Progenitor cell of endocrine pancreas (in vitro differentiated cells): ENCODE measurements at regions not wholly inside any gene's neighbourhood (a gene's known extent, or its start where the extent isn't known, plus 50 kb on each side); places are given as distances from the start of the nearest gene placed in this dataset.

ENCODE experiments used
- DNase-seq: peaks from one replicate; pipeline ENCODE4 v3.0.0; 2021; ENCODE audit warnings: low spot score; ENCODE audit not compliant: unreplicated experiment
- H3K27ac Mint-ChIP-seq: 2 replicates; pipeline ENCODE4 v1.8.0; 2021; ENCODE audit warnings: mild to moderate bottlenecking, moderate library complexity, mixed read lengths
- H3K27me3 Mint-ChIP-seq: 2 replicates; pipeline ENCODE4 v1.8.0; 2021; ENCODE audit warnings: mixed read lengths
- H3K36me3 Mint-ChIP-seq: 2 replicates; pipeline ENCODE4 v1.8.0; 2022; ENCODE audit warnings: mixed read lengths; ENCODE audit not compliant: insufficient read depth
- H3K4me1 Mint-ChIP-seq: 2 replicates; pipeline ENCODE4 v1.8.0; 2021; ENCODE audit warnings: low read depth, mixed read lengths
- H3K4me3 Mint-ChIP-seq: 2 replicates; pipeline ENCODE4 v1.8.0; 2021; ENCODE audit warnings: low read depth, mild to moderate bottlenecking, moderate library complexity, mixed read lengths
- H3K9me3 Mint-ChIP-seq: 2 replicates; pipeline ENCODE4 v1.8.0; 2021; ENCODE audit warnings: low read depth, mixed read lengths
- TF ChIP-seq, protein P1 (sequence below): fragments of 200-600 bp; sonication (generic); IDR thresholded peaks from one replicate; pipeline ENCODE4 v1.5.0; 2021; ENCODE audit warnings: antibody characterized with exemption, mild to moderate bottlenecking; ENCODE audit not compliant: unreplicated experiment

- peaks cover 15% of the 10 kb centered on the region for H3K27me3 Mint-ChIP-seq
- DNase-seq, result no peak
- no peak overlapping the region for H3K4me3 Mint-ChIP-seq
- H3K27ac Mint-ChIP-seq, result no peak overlapping the region
- no peaks in the 10 kb centered on the region for H3K4me1 Mint-ChIP-seq
- TF ChIP-seq, protein P1, sequence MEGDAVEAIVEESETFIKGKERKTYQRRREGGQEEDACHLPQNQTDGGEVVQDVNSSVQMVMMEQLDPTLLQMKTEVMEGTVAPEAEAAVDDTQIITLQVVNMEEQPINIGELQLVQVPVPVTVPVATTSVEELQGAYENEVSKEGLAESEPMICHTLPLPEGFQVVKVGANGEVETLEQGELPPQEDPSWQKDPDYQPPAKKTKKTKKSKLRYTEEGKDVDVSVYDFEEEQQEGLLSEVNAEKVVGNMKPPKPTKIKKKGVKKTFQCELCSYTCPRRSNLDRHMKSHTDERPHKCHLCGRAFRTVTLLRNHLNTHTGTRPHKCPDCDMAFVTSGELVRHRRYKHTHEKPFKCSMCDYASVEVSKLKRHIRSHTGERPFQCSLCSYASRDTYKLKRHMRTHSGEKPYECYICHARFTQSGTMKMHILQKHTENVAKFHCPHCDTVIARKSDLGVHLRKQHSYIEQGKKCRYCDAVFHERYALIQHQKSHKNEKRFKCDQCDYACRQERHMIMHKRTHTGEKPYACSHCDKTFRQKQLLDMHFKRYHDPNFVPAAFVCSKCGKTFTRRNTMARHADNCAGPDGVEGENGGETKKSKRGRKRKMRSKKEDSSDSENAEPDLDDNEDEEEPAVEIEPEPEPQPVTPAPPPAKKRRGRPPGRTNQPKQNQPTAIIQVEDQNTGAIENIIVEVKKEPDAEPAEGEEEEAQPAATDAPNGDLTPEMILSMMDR, result no peak
- no peaks in the 10 kb centered on the region for H3K36me3 Mint-ChIP-seq
- no peaks in the 10 kb centered on the region for H3K9me3 Mint-ChIP-seq
Observed at GRCh38 chr5:152144030-152144429, 219.4 kb upstream of the GLRA1 start.

DNA sequence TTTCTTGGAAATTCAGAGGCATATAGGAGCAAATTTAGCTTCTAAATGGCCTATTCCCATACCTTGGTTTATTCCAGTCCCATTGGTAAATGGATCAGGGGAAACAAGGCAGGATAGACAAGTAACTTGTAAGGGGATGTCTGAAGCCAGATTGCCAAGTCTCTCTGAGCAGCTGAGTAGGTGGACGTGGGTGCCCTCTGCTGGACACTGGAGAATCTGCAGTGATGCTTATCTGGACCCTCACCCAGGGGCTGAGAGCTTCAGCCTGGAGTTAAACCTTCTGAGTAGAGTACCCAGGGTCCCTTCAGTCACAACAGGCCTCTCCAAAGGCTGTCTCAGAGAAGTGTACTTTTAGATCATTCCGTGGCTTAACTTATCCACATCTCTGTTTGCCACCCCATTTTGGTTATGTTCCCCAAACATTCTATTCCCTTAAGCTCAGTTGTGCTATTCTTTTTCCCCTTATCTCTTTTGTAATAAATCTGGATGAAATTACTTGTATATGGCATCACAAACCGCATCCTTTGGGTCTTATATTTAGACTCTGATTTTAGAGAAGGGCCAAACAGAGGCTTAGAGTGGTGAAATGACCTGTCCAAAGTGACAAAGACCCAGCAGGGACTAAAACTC lies 218.3 kb upstream of the GLRA1 start:
- Mint-ChIP-seq H3K27ac (no peak overlapping the region), H3K27me3 (peaks cover 19% of the 10 kb centered on the region), H3K36me3 (no peaks in the 10 kb centered on the region), H3K4me1 (no peaks in the 10 kb centered on the region), H3K4me3 (no peak overlapping the region), H3K9me3 (no peaks in the 10 kb centered on the region)
- peak; percentile 62 for DNase-seq
- TF ChIP-seq, protein P1, result peak; percentile 92

DNA sequence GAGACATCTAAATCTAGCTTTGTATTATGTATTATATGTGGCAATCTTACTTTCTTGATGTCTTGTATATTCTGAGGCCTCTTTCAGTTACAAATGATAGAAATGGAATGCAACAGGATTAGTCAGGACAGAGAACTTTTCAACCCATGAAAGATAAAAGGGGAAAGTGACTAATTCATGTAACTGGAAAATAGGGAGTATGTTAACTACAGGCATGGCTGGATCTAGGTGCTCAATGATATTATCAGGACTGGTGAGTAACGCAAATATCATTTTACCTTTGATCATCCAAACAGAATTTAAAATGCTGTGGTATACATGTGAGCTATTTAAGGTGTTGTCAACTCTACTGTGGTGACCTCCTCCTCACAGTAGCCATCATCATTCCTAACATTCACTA lies 215.7 kb upstream of the GLRA1 start:
- no peaks in the 10 kb centered on the region for H3K36me3 Mint-ChIP-seq
- no peaks in the 10 kb centered on the region for H3K4me1 Mint-ChIP-seq
- H3K27me3 Mint-ChIP-seq, result peaks cover 12% of the 10 kb centered on the region
- no peak for DNase-seq
- H3K9me3 Mint-ChIP-seq, result no peaks in the 10 kb centered on the region
- H3K4me3 Mint-ChIP-seq, result no peak overlapping the region
- TF ChIP-seq, protein P1, result no peak
- no peak overlapping the region for H3K27ac Mint-ChIP-seq

- no peak overlapping the region for H3K4me3 Mint-ChIP-seq
- H3K27ac Mint-ChIP-seq, result no peak overlapping the region
- no peaks in the 10 kb centered on the region for H3K9me3 Mint-ChIP-seq
- no peaks in the 10 kb centered on the region for H3K4me1 Mint-ChIP-seq
- no peak for DNase-seq
- no peaks in the 10 kb centered on the region for H3K36me3 Mint-ChIP-seq
- TF ChIP-seq, protein P1, result no peak
- peaks cover 12% of the 10 kb centered on the region for H3K27me3 Mint-ChIP-seq
Observed at GRCh38 chr5:152137063-152137462, 212.4 kb upstream of the GLRA1 start.

GRCh38 chr5:152136321-152136720 lies 211.7 kb upstream of the GLRA1 start:
- DNase-seq, result no peak
- Mint-ChIP-seq H3K4me1 (no peaks in the 10 kb centered on the region), H3K36me3 (no peaks in the 10 kb centered on the region), H3K9me3 (no peaks in the 10 kb centered on the region), H3K27ac (no peak overlapping the region), H3K27me3 (peaks cover 12% of the 10 kb centered on the region), H3K4me3 (no peak overlapping the region)
- TF ChIP-seq, protein P1, result no peak
